HG03175 (cell line): ENCODE measurements at regions not wholly inside any gene's neighbourhood (a gene's known extent, or its start where the extent isn't known, plus 50 kb on each side); places are given as distances from the start of the nearest gene placed in this dataset.

Experiments
- ATAC-seq: cut with Tn5 transposase; IDR thresholded peaks from one replicate; pipeline ENCODE4 v1.9.1; 2021; ENCODE audit warnings: mild to moderate bottlenecking, moderate library complexity; ENCODE audit not compliant: unreplicated experiment

GRCh38 chr11:114758627-114759026 lies 80.3 kb downstream of the NXPE2 start:
- no peak for ATAC-seq

DNA sequence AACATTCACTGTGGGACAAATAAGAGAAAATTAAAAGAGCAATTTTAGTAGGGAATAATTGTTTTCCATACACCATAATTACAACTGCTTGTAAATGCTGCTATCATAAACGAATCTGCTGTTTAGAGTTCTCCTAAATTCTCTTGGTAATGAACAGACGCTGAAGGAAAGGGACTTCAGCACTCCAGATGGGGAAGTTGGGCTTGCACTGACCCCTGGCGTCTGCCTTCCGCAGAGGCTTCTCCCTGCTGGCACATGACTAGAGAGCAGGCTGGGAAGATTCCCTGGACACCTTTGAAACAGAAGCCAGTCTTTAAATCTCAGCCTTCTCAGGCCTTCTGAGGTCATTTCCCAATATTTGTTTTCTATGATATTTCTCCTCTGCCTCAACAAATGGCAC lies 84.1 kb downstream of the NXPE2 start:
- ATAC-seq: no peak

- no peak for ATAC-seq
These were observed 86.2 kb downstream of the NXPE2 start for GRCh38 chr11:114764563-114764962.

GRCh38 chr11:114771172-114771571 lies 92.8 kb downstream of the NXPE2 start:
- no peak for ATAC-seq

DNA sequence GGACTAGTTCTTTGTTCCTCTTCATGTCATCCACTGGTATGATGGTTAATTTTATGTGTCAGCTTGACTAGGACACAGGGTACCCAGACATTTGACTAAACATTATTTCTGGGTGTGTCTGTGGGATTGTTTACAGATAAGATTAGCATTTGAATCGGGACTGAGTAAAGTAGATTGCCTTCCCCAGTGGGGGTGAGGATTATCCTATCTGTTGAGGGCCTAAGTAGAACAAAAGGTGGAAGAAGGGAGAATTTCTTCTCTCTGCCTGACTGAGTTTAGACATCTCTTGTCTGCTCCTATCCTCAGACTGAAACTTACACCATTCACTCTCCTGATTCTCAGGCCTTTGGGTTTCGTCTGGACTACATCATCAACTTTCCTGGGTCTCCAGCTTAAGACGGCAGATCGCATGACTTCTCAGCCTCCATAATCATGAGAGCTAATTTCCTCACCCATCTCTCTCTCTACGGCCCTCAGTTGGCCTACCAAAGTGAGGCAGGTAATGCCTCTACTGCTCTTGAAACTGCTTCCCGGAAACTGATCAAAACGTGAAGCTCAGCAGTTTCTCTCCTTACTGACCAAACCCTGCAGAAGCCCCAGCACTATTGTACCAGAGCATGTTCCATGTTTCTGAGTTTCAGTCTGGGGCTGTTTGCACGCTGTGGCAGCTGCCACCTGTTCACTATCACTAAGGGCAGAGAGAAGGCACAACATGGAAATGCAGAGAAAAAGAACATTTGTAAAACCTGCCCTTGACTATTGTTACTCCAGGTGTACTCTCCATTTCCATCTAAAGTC lies 95.4 kb downstream of the NXPE2 start:
- ATAC-seq: no peak

GRCh38 chr11:114774599-114775361 lies 96.5 kb downstream of the NXPE2 start:
- no peak for ATAC-seq

DNA sequence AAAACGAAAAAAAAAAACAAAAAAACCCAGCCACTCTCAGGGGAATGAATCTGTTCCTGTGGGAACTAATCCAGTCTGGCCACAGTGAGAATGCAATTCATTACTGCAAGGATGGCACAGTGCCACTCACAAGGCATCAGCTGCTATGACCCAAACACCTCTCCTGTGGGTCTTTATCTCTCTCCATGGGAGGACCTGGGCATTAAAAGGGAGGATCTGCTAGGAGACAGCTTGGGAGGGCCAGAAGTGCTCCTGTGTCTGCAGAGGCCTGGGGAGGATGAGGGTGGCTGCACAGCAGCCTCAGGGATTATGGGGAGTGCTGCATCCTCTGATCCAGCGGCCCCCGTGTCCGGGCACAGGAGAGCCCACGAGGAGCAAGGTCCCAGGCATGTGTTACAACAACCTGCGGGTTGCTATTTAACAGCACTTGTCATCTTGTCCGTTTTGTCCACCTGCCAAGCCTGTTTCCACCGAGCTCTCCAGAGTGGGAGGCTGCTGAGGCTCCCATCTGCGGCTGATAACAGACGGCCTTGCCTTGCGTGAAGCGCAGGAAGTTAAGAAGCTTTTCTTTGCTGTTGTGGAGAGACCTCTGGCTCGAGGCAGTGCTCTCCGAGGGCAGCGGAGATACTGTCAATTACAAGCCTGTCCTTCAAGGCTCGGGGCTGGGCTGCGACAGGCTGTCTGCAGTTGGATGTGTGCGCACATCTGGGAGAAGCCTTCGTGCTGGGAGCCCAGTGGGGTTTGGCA lies 97.7 kb downstream of the NXPE2 start:
- no peak for ATAC-seq

DNA sequence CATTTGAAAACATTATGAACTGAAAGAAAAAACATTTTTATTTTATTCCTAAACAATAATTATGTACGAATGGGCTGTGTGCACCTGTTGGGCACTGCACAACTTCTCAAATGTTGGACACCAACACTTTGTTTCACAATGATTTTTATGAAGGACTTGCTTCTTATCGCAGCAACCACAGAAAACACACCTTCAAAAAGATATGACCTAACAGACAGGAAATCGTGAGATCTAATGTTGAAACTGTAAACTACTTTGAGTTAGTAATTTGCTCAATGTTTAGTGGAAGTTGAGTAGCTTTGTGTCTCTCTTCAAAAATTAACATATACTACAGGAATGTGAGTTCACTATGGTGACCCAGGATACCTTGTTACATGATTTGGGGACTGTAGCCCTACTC lies 98.6 kb downstream of the NXPE2 start:
- no peak for ATAC-seq

GRCh38 chr11:114779189-114779588 lies 100.9 kb downstream of the NXPE2 start:
- no peak for ATAC-seq

DNA sequence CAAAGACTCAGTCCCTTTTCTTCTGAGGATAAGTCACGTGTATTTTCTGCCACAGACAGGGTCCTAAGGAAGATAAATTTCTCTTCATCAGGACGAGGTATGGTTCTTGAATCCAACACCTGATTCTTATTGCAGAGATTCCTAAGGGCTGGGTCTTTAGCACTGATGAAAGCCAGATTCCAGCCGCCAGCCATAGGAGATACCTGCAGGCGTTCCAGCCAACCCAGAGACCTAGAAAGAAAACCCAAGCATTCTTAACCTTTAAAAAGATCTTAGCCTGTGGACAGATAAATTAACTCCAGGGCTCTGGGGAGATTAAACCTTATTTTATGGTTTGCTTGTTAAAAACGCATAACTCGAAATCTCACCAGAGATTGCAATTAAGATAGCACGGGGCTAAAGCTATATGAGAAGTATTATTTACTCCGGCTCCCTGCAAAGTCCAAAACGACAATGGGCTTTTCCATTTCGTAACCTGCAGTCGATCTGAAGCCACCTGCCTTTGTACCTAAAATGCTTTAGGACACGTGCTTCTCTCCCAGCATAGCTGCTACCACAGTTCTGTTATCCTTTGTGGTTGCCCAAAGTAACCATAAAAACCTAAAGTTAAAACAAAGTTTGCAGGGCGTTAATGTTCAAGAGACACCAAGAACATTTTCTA lies 104.5 kb downstream of the NXPE2 start:
- ATAC-seq: no peak

DNA sequence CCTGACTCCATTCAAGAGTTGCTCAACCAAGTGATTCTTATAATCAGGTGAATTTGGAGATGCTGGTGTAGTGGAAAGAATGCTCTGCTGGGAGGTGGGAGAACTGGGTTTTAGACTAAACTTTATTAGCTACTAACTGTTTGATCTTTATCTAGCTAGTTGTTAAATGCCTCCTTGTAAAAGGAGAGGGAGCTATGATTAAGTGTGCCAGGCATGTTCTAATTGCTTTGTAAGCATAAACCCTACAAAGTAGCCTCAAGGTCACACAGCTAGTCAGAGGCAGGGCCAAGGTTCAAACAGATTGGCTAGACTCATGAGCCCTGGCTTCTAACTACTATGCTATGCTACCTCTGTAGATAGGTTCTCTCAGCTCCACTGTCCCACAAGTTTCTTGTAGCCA lies 105.5 kb downstream of the NXPE2 start:
- no peak for ATAC-seq

DNA sequence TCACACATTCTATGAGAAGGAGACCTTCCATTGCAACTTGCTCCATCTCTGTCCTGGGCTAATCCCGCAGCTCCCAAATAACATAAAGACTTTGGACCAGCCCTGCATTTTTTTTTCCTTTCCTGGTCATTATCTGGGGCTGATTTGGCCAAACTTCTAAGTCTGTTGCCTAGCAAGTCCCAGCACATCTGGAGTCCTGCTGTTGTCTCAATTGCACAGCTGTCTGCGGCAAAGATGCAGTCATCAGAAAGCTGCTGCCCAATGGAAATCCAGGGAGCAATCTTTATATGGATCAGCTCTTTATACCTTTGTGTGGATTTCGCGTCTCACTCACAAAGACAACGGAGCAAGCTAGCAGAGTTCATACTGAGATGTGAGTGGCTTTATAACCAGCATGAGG lies 105.9 kb downstream of the NXPE2 start:
- ATAC-seq: no peak

DNA sequence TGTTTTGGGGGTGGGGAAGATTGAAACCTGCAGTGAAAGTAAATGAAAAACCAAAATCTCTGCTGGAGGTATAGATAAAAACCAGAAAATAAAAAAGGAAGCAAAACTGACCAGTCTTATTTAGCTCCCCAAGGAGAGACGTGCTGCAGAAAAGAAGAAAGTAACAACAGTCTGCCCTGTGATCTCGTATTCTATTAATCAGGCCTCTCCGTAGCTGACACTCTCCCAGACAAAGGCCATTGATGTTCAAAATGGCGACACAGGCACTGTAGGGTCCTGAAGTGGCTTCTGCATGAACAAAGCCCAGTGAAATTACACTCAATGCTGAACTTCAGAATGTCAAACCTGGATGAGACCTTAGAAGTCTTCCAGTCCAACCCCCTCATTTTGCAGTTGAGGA lies 106.6 kb downstream of the NXPE2 start:
- ATAC-seq: no peak

DNA sequence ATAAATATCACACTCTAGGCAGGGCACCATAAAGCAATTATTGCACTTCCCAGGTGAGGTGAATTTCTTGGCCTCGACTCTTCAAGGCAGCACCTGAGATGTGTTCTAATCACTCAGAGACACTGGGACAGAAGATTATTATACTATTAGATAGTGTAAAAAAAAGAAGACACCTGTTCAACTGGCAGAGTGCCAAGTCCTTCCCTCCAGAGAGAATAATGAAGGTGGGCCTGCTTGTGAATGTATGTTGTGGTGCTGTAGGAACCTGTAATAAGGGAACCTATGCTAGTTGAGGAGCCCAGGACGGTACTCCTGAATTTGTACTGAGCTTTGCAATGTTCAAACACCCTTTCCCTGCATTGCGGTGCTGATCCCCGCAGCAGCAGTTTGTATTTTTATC lies 107.5 kb downstream of the NXPE2 start:
- ATAC-seq: no peak

- no peak for ATAC-seq
These were observed 108.8 kb downstream of the NXPE2 start for GRCh38 chr11:114787126-114787525.

DNA sequence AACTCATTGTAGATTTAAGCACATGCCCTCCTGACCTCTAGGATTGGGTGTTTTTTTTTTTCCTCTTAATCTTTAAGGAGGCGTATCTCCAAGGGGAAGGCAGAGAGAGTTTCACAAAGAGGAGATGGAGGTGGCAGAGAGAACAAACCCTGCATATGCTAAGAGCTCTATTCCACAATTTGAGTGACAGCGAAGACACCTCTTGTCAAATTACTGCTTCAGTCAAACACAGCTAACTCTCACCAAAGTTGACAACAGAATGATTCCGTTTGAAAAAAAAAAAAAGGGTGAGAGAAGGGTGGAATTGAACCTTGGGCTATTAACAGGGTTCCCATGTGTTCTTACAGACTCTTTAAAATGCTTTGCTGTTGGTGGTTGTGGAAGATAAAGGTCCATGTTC lies 112.6 kb downstream of the NXPE2 start:
- no peak for ATAC-seq

DNA sequence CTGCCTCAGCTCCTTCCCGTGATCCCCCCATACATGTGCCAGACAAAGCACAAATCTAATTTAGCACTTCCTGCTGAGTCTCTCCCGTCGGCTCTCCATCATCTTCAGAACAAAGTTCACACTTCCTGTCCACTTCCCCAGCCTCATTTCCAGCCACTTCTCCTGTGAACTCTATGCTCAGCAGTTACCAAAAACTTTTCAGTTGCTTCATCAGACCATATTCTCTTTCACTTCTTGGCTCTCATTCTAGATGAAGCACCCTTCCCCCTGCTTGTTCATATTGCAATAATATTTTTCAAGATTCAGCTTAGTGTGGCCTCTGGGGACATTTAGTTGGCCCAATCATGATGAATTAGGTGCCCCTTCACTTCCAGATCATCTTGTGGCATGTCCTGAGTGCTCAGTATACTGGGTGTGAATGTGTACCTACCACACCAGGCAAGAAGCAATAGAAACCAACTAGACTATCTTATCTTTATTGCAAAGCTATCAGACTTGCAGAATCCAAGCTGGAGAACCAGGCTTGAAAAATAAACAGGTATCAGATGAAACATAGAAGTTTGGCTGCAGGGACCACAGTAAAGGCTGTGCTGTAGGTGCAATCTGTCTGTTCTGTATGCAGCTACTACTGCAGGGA lies 115.8 kb downstream of the NXPE2 start:
- no peak for ATAC-seq

GRCh38 chr11:114796954-114797721 lies 118.8 kb downstream of the NXPE2 start:
- no peak for ATAC-seq

DNA sequence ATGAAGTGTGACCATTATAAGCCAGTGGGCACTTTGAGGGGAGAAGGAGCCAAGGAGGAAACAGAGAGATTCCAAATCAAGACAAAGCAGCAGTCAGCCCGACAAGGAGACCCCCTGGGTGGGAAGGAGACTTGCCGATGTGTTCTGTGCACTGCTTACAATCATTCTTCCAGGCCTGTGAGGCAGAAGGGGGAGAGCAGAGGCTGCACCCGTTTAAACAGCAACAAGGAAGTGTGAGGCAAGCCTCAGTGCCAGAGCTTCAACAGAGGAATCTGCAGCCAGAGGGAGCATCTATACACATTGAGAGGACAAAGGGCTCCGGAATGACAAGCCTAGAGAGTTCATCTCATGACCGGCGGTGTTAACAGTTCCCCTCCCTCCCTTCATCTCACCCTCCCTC lies 121.1 kb downstream of the NXPE2 start:
- ATAC-seq: no peak

DNA sequence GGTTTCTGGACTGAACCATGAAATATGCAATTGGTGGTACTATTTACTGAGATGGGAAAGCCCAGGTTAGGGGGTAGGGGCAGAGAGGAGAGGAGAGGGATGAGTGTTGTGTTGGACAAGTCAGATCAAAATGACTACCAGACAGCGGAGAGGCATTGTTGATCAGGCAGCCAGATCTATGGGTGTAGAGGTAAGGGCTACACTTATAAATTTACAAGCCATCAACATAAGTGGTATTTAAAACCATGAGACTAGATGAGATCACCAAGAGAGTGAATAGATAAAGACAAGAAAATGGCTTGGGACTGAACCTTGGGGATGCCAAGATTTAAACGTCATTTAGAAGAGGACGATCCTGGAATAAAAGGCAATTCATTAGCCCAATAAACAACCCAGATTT lies 123.4 kb downstream of the NXPE2 start:
- no peak for ATAC-seq
